Psoas muscle (tissue), 7 donors: ENCODE measurements at regions not wholly inside any gene's neighbourhood (a gene's known extent, or its start where the extent isn't known, plus 50 kb on each side); places are given as distances from the start of the nearest gene placed in this dataset.

Experiments
- ATAC-seq, 4 donors: fragments of 200-7000 bp; cut with Tn5 transposase; one replicate each; pipeline ENCODE4 v1.9.1; 2020; ENCODE audit warnings: moderate library complexity in 3 of 4, mild to moderate bottlenecking in 2 of 4
- DNase-seq, 2 donors: peaks; one replicate each; pipeline ENCODE4 v3.0.0-alpha.2; 2020
- H3K27ac ChIP-seq: fragments of 200-600 bp; one replicate; pipeline ENCODE4 v1.8.0; 2022
- H3K27me3 ChIP-seq, 3 donors: fragments of 200-600 bp in 1 of 3; one replicate each; pipeline versions ENCODE4 v1.6.1 to v1.8.0; 2013 to 2022; ENCODE audit warnings: low read length in 2 of 3, mild to moderate bottlenecking in 2 of 3, moderate library complexity in 1 of 3; ENCODE audit not compliant: insufficient read depth in 3 of 3
- H3K36me3 ChIP-seq, 2 donors: fragments of 200-600 bp in 1 of 2; one replicate each; pipeline versions ENCODE4 v1.6.1 to v1.8.0; 2013 to 2022; ENCODE audit warnings: low read depth in 1 of 2, mild to moderate bottlenecking in 1 of 2, moderate library complexity in 1 of 2; ENCODE audit not compliant: insufficient read depth in 1 of 2
- H3K4me1 ChIP-seq: fragments of 200-600 bp; one replicate; pipeline ENCODE4 v1.8.0; 2022
- H3K4me3 ChIP-seq: fragments of 200-600 bp; one replicate; pipeline ENCODE4 v1.8.0; 2022; ENCODE audit warnings: mild to moderate bottlenecking
- H3K9me3 ChIP-seq: fragments of 200-600 bp; one replicate; pipeline ENCODE4 v1.8.0; 2022
- WGBS, 3 donors: extraction: QIAGEN DNeasy Blood & Tissue Kit; methylation state at CpG; one replicate each; pipeline versions ENCODE4 v1.1.6 to v1.1.7; 2013; 5-methylcytosine and 5-hydroxymethylcytosine counted together
- intact Hi-C, 2 donors: fragments of 100-400 bp; cut with DNase I; formaldehyde crosslinking; loops; one replicate each; pipeline versions ENCODE4 v1.11.0 to v1.14.2; 2022
- TF ChIP-seq, protein P1 (sequence below): fragments of 200-600 bp; IDR thresholded peaks from one replicate; pipeline ENCODE4 v1.8.0; 2022; ENCODE audit warnings: antibody characterized with exemption
- donor health status: healthy with polysubstance abuse.
- donor health status: DM: no; HTN: no; CAD: no; lungs with moderate emphysema.
- donor health status: Bipolar disorder and iron deficiency.
- donor health status: healthy.
- donor health status: DM: yes; HTN: yes; CAD: no.
- donor health status: DM: no; HTN: no; CAD: no.
- donor health status: DM: yes; HTN: yes; CAD: no.

- H3K27me3 ChIP-seq, result no peaks in the 10 kb centered on the region
- no peak for ATAC-seq
- intact Hi-C loops, result no loop called here
- TF ChIP-seq, protein P1, sequence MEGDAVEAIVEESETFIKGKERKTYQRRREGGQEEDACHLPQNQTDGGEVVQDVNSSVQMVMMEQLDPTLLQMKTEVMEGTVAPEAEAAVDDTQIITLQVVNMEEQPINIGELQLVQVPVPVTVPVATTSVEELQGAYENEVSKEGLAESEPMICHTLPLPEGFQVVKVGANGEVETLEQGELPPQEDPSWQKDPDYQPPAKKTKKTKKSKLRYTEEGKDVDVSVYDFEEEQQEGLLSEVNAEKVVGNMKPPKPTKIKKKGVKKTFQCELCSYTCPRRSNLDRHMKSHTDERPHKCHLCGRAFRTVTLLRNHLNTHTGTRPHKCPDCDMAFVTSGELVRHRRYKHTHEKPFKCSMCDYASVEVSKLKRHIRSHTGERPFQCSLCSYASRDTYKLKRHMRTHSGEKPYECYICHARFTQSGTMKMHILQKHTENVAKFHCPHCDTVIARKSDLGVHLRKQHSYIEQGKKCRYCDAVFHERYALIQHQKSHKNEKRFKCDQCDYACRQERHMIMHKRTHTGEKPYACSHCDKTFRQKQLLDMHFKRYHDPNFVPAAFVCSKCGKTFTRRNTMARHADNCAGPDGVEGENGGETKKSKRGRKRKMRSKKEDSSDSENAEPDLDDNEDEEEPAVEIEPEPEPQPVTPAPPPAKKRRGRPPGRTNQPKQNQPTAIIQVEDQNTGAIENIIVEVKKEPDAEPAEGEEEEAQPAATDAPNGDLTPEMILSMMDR, result no peak
- H3K9me3 ChIP-seq, result no peaks in the 10 kb centered on the region
- no peak overlapping the region for H3K27ac ChIP-seq
- DNase-seq, result no peak
- peaks cover 5% of the 10 kb centered on the region for H3K4me1 ChIP-seq
- no peak overlapping the region for H3K4me3 ChIP-seq
- no peaks in the 10 kb centered on the region for H3K36me3 ChIP-seq
These were observed 137.6 kb downstream of the SNX19 start for GRCh38 chr11:130778705-130779104.

DNA sequence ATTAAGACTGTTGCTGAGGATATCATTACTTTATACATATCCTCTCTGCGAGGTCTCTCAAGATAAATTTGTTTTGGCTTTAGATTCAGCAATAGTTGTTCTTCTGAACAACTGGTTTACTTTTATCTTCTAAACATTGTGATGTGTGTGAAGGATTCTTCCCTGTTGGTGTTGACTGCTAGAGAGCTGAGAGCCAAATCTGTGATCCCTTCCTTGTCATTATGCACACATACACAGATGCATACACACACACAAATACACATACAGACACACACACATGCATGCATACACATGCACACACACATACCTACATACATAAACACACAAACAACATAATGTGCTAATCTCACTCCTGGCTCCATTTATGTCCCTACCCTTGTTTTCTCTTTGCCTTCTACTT, 137.0 kb downstream of the SNX19 start:
- intact Hi-C loops, result no loop called here
- Histone ChIP-seq H3K27me3 (no peaks in the 10 kb centered on the region), H3K27ac (no peak overlapping the region), H3K9me3 (no peaks in the 10 kb centered on the region), H3K4me1 (peaks cover 5% of the 10 kb centered on the region), H3K36me3 (no peaks in the 10 kb centered on the region), H3K4me3 (no peak overlapping the region)
- DNase-seq (no peak), ATAC-seq (no peak)
- WGBS, 3 donors, result 94 to 100% (median 94%) methylated on average over 1 of the region's 1 CpG
- TF ChIP-seq, protein P1, result no peak

- H3K4me1 ChIP-seq, result no peaks in the 10 kb centered on the region
- intact Hi-C loops, result no loop called here
- 89 to 93% (median 90%) methylated on average over 5 of the region's 5 CpGs for WGBS, 3 donors
- DNase-seq (no peak), ATAC-seq (no peak)
- no peaks in the 10 kb centered on the region for H3K36me3 ChIP-seq
- no peaks in the 10 kb centered on the region for H3K27me3 ChIP-seq
- no peak overlapping the region for H3K4me3 ChIP-seq
- no peaks in the 10 kb centered on the region for H3K9me3 ChIP-seq
- TF ChIP-seq, protein P1, result no peak
- no peak overlapping the region for H3K27ac ChIP-seq
These were observed 136.3 kb downstream of the SNX19 start for GRCh38 chr11:130779943-130780342.

GRCh38 chr11:130780437-130780836, 135.8 kb downstream of the SNX19 start:
- H3K36me3 ChIP-seq, result no peaks in the 10 kb centered on the region
- DNase-seq (no peak), ATAC-seq (no peak)
- H3K9me3 ChIP-seq, result no peaks in the 10 kb centered on the region
- 84 to 90% (median 88%) methylated on average over 4 of the region's 4 CpGs for WGBS, 3 donors
- H3K27me3 ChIP-seq, result no peaks in the 10 kb centered on the region
- intact Hi-C loops, result no loop called here
- H3K4me1 ChIP-seq, result no peaks in the 10 kb centered on the region
- no peak overlapping the region for H3K27ac ChIP-seq
- no peak overlapping the region for H3K4me3 ChIP-seq
- TF ChIP-seq, protein P1, result no peak

DNA sequence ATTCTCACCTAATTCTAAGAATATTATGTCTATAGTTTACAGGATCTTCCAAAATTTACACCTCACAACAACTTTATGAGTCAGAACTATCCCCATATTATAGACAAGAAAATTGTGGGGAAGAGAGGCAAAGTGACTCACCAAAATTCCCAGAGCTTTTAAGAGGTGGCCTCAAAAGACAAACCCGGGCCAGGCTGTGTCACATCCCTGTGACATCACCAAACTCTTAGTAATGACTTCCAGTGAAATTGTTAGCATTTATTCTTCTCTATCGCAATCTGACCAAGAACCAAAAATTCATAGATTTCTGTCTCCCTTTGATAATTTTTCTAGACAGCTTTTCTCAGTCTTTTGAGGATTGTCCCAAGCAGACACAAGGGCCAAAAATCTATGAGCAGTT, 134.3 kb downstream of the SNX19 start:
- intact Hi-C loops, result no loop called here
- ATAC-seq, result no peak
- no peaks in the 10 kb centered on the region for H3K36me3 ChIP-seq
- DNase-seq, result peak in 1 of 2 donors; percentile 26
- H3K4me3 ChIP-seq, result no peak overlapping the region
- TF ChIP-seq, protein P1, result no peak
- H3K27ac ChIP-seq, result peak overlapping the region; percentile 1
- no peaks in the 10 kb centered on the region for H3K27me3 ChIP-seq
- H3K4me1 ChIP-seq, result peaks cover 4% of the 10 kb centered on the region
- H3K9me3 ChIP-seq, result no peaks in the 10 kb centered on the region
- 55 to 80% (median 61%) methylated on average over 2 of the region's 2 CpGs for WGBS, 3 donors
